Coronary artery (tissue), 2 donors: ENCODE measurements at regions not wholly inside any gene's neighbourhood (a gene's known extent, or its start where the extent isn't known, plus 50 kb on each side); places are given as distances from the start of the nearest gene placed in this dataset.

Experiments
- DNase-seq: peaks from one replicate; pipeline ENCODE4 v3.0.0-alpha.2; 2017; ENCODE audit warnings: low spot score
- H3K27ac ChIP-seq, 2 donors: fragments of 200-600 bp; sonication (generic); one replicate each; pipeline ENCODE4 v1.5.1; 2016 to 2019
- H3K4me3 ChIP-seq: fragments of 200-600 bp; sonication (generic); 2 replicates; pipeline ENCODE4 v1.5.1; 2016; ENCODE audit warnings: mild to moderate bottlenecking, moderate library complexity
- CTCF ChIP-seq: fragments of 200-600 bp; sonication (generic); IDR thresholded peaks from one replicate; pipeline ENCODE4 v1.5.1; 2019; ENCODE audit warnings: antibody characterized with exemption

- H3K4me3 ChIP-seq = no peak overlapping the region
- no peak overlapping the region for H3K27ac ChIP-seq
- no peak for DNase-seq
- TF ChIP-seq CTCF = no peak
These were observed 506.8 kb upstream of the PPP2R3A start for GRCh38 chr3:135458541-135459322.

- DNase-seq = no peak
- no peak overlapping the region for H3K4me3 ChIP-seq
These were observed 505.3 kb upstream of the PPP2R3A start for GRCh38 chr3:135460273-135460672.

GRCh38 chr3:135471911-135472310 is 493.6 kb upstream of the PPP2R3A start:
- no peak for TF ChIP-seq CTCF
- H3K27ac ChIP-seq = no peak overlapping the region
- DNase-seq = no peak
- no peak overlapping the region for H3K4me3 ChIP-seq

More at GRCh38 chr3:135460273-135460672, 505.3 kb upstream of the PPP2R3A start:
- H3K27ac ChIP-seq = no peak overlapping the region
- no peak for TF ChIP-seq CTCF

- TF ChIP-seq CTCF = no peak
- Histone ChIP-seq H3K4me3 (no peak overlapping the region), H3K27ac (no peak overlapping the region)
- DNase-seq = no peak
These were observed 492.1 kb upstream of the PPP2R3A start for GRCh38 chr3:135473449-135473848.

- H3K4me3 ChIP-seq = no peak overlapping the region
- no peak overlapping the region for H3K27ac ChIP-seq
- TF ChIP-seq CTCF = no peak
- no peak for DNase-seq
These were observed 478.3 kb upstream of the PPP2R3A start for GRCh38 chr3:135487261-135487660.

GRCh38 chr3:135490219-135490915 is 475.2 kb upstream of the PPP2R3A start:
- DNase-seq = no peak
- Histone ChIP-seq H3K27ac (no peak overlapping the region), H3K4me3 (no peak overlapping the region)
- TF ChIP-seq CTCF = no peak
